ENCODE measurements at regions not wholly inside any gene's neighbourhood (a gene's known extent, or its start where the extent isn't known, plus 50 kb on each side); places are given as distances from the start of the nearest gene placed in this dataset.

DNA sequence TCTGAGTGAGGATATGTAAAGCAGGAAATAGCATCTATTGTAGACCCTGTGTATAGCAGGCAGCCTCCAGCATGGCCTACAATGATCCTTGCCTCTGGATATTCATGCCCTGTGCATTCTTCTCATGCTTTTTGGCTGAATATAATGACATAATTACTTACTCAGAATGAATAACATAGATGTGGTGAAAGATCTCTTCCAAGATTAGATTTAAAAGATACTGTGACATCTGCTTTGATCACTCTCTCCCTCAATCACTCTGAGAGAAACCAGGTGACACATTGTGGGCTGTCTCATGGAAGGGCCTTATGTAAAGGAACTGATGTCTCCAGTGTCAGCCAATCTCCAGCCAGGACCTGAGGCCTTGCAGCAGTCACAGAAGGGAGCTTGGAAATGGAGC is 376.7 kb downstream of the DNAH5 start:
- peak; percentile 99 for DNase-seq (ENCODE audit: low read depth)

DNA sequence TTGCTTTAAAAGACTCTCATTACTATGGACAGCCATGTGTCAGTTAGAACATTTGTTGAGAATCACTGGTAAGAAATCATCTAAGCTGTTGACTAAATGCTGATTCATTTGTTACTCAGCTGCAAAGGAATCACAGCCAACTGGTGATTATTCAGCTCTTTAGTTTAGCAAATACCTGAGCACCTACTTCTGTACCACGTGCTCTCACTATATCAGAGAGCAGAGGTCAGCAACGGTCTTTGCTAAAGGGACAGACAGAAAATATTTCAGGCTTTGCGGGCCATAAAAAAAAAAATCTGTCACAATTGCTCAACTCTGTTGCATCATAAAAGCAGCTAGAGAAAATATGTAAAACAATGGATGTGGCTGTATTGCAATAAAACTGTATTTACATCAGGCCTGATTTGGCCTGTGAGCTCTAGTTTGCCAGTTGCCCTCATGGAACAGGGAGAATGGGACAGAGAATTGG is 377.6 kb downstream of the DNAH5 start:
- DNase-seq (ENCODE audit: low read depth) = peak; percentile 97

- no peak for DNase-seq (ENCODE audit: low read depth)
These were observed 386.1 kb downstream of the DNAH5 start for GRCh38 chr5:13558408-13558807.

- peak; percentile 36 for DNase-seq (ENCODE audit: low read depth)
These were observed 390.6 kb downstream of the DNAH5 start for GRCh38 chr5:13553896-13554295.

- DNase-seq (ENCODE audit: low read depth) = no peak
These were observed 392.1 kb downstream of the DNAH5 start for GRCh38 chr5:13552361-13552760.

- no peak for DNase-seq (ENCODE audit: low read depth)
These were observed 392.8 kb downstream of the DNAH5 start for GRCh38 chr5:13551645-13552044.

GRCh38 chr5:13540168-13540750 is 404.2 kb downstream of the DNAH5 start:
- DNase-seq (ENCODE audit: low read depth) = no peak

DNA sequence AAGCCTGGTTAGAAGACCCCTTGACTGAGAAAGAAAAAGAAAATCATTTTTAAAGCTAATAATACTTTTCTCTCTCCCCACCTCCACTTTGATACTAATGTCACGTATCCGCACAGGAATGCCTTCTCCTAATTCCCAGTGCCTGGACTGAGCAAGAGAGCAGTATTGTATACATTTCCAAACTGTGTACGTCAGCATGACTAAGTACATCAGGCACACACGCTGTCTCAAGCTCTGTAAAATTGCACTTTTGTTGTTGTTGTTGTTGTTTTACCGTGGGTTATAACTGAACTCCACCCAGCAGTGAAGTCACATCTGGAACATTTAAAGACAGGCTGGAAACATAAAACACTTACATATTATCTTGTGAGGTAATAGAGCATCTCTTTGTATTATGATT is 407.6 kb downstream of the DNAH5 start:
- DNase-seq (ENCODE audit: low read depth) = no peak

- DNase-seq (ENCODE audit: low read depth) = no peak
These were observed 410.7 kb downstream of the DNAH5 start for GRCh38 chr5:13533833-13534232.

DNA sequence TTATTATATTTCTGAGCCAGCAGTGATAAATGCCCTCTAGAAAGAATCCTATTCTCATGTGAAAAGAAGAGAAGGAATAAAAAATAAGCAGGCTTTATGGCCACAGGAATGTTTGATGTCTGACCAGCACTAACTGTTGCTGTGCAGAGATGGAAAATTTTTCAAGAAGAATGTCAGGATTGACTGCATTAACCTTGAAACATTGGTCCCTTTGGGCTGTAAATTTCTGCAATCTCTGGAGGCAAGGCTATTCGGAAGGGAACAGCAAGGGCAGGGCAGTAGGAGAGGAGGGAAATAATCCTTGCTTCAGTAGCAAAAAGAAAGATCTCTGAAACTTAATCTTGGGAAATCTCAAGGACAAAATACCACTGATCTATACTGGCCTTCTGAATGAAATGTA is 415.2 kb downstream of the DNAH5 start:
- peak; percentile 5 for DNase-seq (ENCODE audit: low read depth)

DNA sequence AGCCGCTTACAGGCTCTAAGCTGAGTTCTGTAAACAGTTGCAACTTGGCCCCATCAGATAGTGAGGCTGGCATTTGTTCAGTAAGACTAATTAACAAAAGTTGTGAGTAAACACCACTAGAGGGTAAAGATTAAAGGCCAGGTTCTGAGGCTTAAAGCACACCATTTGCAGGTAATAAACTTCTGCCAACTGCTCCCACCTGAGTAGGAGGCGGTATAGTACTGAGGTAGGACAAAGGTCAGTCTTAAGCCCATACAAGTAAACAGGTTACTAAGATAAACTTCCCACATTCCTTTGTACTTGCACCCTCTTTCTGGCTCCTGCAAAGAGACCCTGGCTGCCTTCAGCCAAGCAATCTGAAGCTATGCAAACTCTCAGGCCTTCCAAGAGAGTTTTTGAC is 419.6 kb downstream of the DNAH5 start:
- DNase-seq (ENCODE audit: low read depth) = no peak

DNA sequence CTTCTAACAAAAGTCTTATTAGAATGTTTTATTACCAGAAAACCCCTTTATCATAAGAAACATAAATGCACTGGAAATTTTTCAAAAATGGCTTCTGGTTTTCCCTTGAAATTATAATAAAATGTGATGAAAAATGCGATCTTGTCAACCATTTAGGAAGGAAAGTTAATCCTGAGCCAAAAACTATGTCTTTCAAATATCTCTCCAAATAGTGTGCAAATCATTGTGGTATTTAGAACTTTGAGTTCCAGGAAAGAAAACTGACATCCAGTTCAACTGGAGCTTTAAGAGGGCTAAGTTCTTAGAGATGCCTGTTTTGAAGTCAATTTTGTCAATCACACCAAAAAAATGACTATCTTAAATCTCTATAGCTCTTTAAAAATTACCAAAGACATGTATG is 425.4 kb downstream of the DNAH5 start:
- DNase-seq (ENCODE audit: low read depth) = no peak

DNA sequence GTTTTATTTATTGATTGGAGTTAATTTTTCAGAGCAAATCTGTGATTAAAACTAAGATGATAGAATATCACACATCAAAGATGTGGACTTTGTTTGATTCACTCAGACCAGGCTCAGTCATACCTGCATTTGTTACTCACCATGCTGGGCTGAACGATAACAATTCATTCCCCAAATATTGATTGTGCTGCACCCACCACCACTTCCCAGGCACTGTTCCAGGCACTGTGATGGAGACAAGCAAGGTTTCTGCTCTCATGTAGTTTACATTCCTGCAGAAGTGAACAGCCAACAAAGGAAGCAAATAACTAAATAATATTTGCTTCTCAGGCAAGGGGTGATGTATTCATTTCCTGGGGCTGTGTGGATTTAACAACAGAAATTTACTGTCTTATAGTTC is 428.3 kb downstream of the DNAH5 start:
- DNase-seq (ENCODE audit: low read depth) = no peak

- DNase-seq (ENCODE audit: low read depth) = no peak
These were observed 433.0 kb downstream of the DNAH5 start for GRCh38 chr5:13511442-13511841.

GRCh38 chr5:13510616-13511015 is 433.9 kb downstream of the DNAH5 start:
- peak; percentile 40 for DNase-seq (ENCODE audit: low read depth)

DNA sequence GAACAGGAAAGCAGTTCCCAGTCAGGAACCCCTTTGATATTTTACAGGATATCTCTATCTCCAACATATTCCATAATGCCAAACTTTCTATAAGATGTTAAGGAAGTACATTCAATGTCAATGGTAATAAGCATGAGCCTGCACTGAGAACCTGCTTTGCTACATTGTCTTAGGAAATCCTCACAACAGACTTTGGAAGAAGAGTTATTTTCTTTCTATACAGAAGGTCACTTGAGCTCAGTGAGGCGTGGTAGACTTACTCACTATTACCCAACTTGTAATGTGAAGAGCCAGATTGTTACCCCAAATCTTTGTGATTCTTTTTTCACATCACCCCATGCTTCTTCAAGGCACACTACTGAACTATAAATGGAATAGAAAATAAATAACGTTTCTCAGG is 435.9 kb downstream of the DNAH5 start:
- DNase-seq (ENCODE audit: low read depth) = no peak

- DNase-seq (ENCODE audit: low read depth) = peak; percentile 37
These were observed 439.2 kb downstream of the DNAH5 start for GRCh38 chr5:13505326-13505725.

- DNase-seq (ENCODE audit: low read depth) = peak; percentile 19
These were observed 441.5 kb downstream of the DNAH5 start for GRCh38 chr5:13503017-13503416.

DNA sequence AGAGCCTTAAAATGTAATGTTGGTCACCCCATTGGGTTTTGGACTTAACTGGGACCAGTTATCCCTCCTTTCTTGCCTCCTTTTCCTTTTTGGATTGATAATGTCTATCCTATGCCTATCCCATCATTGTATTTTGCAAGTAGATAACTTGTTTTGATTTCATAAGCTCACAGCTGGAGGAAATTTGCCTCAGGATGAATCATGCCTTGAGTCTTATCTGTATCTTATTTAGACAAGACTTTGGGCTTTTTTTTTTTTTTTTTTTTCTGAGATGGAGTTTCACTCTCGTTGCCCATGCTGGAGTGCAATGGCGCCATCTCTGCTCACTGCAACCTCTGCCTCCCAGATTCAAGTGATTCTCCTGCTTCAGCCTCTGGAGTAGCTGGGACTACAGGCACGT is 443.3 kb downstream of the DNAH5 start:
- DNase-seq (ENCODE audit: low read depth) = peak; percentile 50

GRCh38 chr5:13498279-13498678 is 446.2 kb downstream of the DNAH5 start:
- peak; percentile 13 for DNase-seq (ENCODE audit: low read depth)

GRCh38 chr5:13488254-13488931 is 456.1 kb downstream of the DNAH5 start:
- DNase-seq (ENCODE audit: low read depth) = peak; percentile 23

- DNase-seq (ENCODE audit: low read depth) = peak; percentile 27
These were observed 463.7 kb downstream of the DNAH5 start for GRCh38 chr5:13480834-13481233.

DNA sequence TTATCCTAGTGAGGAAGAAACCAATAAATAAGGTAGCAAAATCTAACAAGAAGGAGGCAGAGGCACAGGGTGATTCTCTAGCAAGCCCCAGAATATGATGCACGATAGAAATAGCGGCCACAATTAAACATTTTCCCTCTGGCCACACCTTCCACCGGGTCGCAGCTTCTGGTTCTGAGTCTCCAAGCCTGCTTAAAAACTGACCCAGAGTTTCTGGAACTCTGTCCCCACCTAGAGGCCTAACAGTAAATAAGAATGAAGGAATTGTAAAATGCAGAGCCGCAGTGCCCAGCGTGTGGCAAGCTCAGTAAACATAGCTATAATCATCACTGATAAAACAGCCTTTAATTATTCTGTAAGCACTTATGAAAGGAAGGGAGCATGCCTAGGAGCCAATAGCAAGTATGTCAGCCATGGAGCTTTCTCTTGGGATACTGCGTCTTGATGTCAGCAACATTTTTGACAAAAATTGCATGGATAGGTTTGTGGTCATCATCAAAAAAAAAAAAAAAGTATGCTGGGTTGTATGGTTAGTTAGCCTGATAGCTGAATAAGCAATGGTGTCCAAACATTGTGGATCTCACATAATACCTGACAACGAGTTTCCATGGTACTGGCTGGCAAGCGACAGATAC is 465.5 kb downstream of the DNAH5 start:
- peak; percentile 82 for DNase-seq (ENCODE audit: low read depth)

Data from M059J (cell line).